Glutamatergic neuron (in vitro differentiated cells): ENCODE measurements at regions not wholly inside any gene's neighbourhood (a gene's known extent, or its start where the extent isn't known, plus 50 kb on each side); places are given as distances from the start of the nearest gene placed in this dataset.

Experiments used
- DNase-seq: peaks from one replicate; pipeline ENCODE4 v3.0.0; 2022
- H3K27ac Mint-ChIP-seq: one replicate; pipeline ENCODE4 v1.8.0; 2020; ENCODE audit warnings: mild to moderate bottlenecking, mixed read lengths, inconsistent platforms; ENCODE audit not compliant: unreplicated experiment
- H3K27me3 Mint-ChIP-seq: one replicate; pipeline ENCODE4 v1.8.0; 2020; ENCODE audit warnings: mild to moderate bottlenecking, moderate library complexity, mixed read lengths, inconsistent platforms; ENCODE audit not compliant: unreplicated experiment
- H3K36me3 Mint-ChIP-seq: one replicate; pipeline ENCODE4 v1.8.0; 2020; ENCODE audit warnings: mild to moderate bottlenecking, mixed read lengths, inconsistent platforms; ENCODE audit not compliant: unreplicated experiment
- H3K4me1 Mint-ChIP-seq: one replicate; pipeline ENCODE4 v1.8.0; 2020; ENCODE audit warnings: mild to moderate bottlenecking, low read depth, mixed read lengths, inconsistent platforms; ENCODE audit not compliant: unreplicated experiment
- H3K4me3 Mint-ChIP-seq: one replicate; pipeline ENCODE4 v1.8.0; 2020; ENCODE audit warnings: mild to moderate bottlenecking, mixed read lengths, inconsistent platforms; ENCODE audit not compliant: unreplicated experiment
- H3K9me3 Mint-ChIP-seq: one replicate; pipeline ENCODE4 v1.8.0; 2020; ENCODE audit warnings: mild to moderate bottlenecking, moderate library complexity, mixed read lengths, inconsistent platforms; ENCODE audit not compliant: unreplicated experiment
- TF ChIP-seq, protein P1 (sequence below): fragments of 200-600 bp; sonication (generic); IDR thresholded peaks from one replicate; pipeline ENCODE4 v1.5.0; 2021; ENCODE audit not compliant: partially characterized antibody, unreplicated experiment

DNA sequence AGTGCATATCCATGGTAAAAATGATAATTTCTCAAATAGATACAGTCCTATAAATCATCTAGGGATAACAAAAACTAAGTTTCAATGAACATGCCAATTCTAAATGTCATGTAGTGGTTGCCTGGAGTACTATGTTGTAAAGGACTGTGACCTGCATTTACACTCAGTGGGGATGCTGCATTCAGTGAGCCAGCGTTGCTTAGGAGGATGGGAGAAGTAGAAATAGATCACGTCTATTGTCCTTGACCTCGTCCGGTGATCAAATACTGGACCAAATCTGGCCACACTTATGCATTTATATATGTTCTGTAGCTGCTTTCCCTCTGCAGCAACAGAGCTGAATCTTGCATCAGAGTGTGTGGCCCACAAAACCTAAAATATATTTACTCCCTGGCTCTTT, 139.0 kb upstream of the ETAA1 start:
- H3K27ac Mint-ChIP-seq: no peak overlapping the region
- H3K9me3 Mint-ChIP-seq: peaks cover 2% of the 10 kb centered on the region
- no peak overlapping the region for H3K4me3 Mint-ChIP-seq
- DNase-seq: no peak
- H3K4me1 Mint-ChIP-seq: peaks cover 2% of the 10 kb centered on the region
- H3K36me3 Mint-ChIP-seq: no peaks in the 10 kb centered on the region
- no peaks in the 10 kb centered on the region for H3K27me3 Mint-ChIP-seq
- TF ChIP-seq, protein P1, sequence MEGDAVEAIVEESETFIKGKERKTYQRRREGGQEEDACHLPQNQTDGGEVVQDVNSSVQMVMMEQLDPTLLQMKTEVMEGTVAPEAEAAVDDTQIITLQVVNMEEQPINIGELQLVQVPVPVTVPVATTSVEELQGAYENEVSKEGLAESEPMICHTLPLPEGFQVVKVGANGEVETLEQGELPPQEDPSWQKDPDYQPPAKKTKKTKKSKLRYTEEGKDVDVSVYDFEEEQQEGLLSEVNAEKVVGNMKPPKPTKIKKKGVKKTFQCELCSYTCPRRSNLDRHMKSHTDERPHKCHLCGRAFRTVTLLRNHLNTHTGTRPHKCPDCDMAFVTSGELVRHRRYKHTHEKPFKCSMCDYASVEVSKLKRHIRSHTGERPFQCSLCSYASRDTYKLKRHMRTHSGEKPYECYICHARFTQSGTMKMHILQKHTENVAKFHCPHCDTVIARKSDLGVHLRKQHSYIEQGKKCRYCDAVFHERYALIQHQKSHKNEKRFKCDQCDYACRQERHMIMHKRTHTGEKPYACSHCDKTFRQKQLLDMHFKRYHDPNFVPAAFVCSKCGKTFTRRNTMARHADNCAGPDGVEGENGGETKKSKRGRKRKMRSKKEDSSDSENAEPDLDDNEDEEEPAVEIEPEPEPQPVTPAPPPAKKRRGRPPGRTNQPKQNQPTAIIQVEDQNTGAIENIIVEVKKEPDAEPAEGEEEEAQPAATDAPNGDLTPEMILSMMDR: no peak

- H3K27ac Mint-ChIP-seq: no peak overlapping the region
- no peaks in the 10 kb centered on the region for H3K36me3 Mint-ChIP-seq
- H3K4me3 Mint-ChIP-seq: no peak overlapping the region
- no peaks in the 10 kb centered on the region for H3K27me3 Mint-ChIP-seq
- TF ChIP-seq, protein P1: no peak
- DNase-seq: no peak
- H3K4me1 Mint-ChIP-seq: peaks cover 2% of the 10 kb centered on the region
- peaks cover 2% of the 10 kb centered on the region for H3K9me3 Mint-ChIP-seq
These were observed 138.3 kb upstream of the ETAA1 start for GRCh38 chr2:67258831-67259230.

DNA sequence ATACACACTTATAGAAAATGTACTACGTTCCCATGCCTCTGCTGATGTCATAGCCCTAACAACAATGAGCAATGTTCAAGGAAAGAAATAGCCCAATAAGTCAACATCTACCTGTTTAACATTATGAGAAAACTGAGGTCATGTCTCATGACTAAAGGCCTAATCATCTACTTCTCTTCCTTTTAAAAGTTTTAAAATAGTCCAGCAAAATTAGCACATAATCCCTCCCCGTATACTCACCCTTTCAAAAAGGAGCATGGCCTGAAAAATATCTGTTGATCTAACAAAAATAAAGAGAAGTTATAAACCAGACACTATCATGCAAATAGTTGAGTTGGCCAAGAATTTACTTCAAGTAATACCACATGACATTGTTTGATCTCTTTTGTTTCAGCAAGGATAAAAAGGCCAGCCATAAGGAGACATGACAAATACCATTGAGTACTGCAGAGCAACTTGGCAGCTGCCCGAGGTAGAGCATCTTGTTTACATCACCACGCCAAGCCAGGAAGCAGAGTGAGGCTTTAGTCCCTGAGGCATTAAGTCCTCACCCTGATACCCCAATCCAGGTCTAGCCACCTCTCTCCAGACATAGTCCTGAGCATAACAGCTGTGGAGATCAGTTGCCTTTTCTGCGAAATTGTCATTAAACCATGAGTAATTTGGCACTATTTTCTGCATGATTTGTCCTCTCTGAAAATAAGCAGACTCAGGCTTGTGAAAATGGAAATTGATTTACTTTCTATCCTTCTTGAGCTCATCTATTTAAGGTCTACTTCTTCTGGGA, 137.4 kb upstream of the ETAA1 start:
- no peak overlapping the region for H3K4me3 Mint-ChIP-seq
- no peaks in the 10 kb centered on the region for H3K9me3 Mint-ChIP-seq
- H3K27ac Mint-ChIP-seq: no peak overlapping the region
- no peaks in the 10 kb centered on the region for H3K36me3 Mint-ChIP-seq
- DNase-seq: no peak
- TF ChIP-seq, protein P1: no peak
- H3K4me1 Mint-ChIP-seq: peaks cover 2% of the 10 kb centered on the region
- H3K27me3 Mint-ChIP-seq: no peaks in the 10 kb centered on the region

DNA sequence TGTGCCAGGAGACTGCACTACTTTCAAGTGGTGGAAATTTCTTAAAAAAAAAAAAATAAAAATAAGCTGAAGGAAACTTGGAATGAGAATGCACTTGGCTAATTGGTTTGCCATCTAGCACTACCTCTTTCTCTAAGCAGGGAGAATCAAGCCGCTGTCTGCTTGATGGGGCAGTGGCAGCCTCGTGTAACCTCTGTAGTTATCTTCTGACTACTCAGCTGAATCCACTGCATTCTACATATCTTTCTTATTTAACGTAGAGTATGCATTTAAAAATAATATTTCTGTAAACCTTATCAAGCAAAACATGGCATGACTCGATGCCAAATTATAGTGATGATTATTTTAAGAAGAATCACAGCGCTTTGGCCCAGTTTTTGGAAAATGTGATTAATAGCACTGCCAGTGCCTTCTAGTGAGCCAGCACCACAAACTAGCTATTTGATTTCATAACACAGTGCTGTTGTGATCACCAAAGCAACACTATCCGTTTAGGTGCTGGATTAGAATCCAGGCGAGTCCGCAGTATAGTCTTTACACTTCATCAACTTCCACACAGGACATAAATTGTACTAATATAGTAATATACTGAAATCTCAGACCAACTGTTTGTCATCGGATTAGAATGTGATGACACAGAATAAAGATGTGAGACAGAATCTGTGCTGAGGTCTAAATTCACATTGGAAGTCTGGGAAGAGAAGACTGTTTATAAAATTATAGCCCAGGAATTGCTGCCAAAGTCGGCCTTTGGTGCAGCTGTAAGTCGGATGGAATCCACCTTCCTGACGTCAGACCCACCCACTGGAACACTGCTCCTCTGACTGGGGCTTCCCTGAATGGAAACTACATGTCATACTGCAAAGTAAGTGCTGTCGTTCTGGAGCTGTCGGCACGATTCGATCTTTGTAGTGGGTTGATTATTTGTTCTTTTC, 136.5 kb upstream of the ETAA1 start:
- peaks cover 2% of the 10 kb centered on the region for H3K4me1 Mint-ChIP-seq
- H3K9me3 Mint-ChIP-seq: no peaks in the 10 kb centered on the region
- H3K36me3 Mint-ChIP-seq: no peaks in the 10 kb centered on the region
- no peak overlapping the region for H3K27ac Mint-ChIP-seq
- no peaks in the 10 kb centered on the region for H3K27me3 Mint-ChIP-seq
- TF ChIP-seq, protein P1: no peak
- no peak overlapping the region for H3K4me3 Mint-ChIP-seq
- DNase-seq: no peak
